CD14-positive monocyte (primary cell): ENCODE measurements at regions not wholly inside any gene's neighbourhood (a gene's known extent, or its start where the extent isn't known, plus 50 kb on each side); places are given as distances from the start of the nearest gene placed in this dataset.

Experiments
- DNase-seq, 3 donors: peaks; one replicate each; pipeline ENCODE4 v3.0.0-alpha.2; 2011 to 2022
- H2AFZ ChIP-seq: 2 replicates; pipeline ENCODE4 v1.6.0; 2012; ENCODE audit warnings: mild to moderate bottlenecking, low read depth, low read length, inconsistent platforms; ENCODE audit not compliant: insufficient read depth, poor library complexity, severe bottlenecking
- H3K27ac ChIP-seq, 2 donors: 1 replicate in 1 of 2; 2 replicates in 1 of 2; pipeline ENCODE4 v1.5.1; 2012 to 2013; ENCODE audit warnings: low read length in 2 of 2, control low read depth in 1 of 2, inconsistent platforms in 1 of 2, low read depth in 1 of 2, mild to moderate bottlenecking in 1 of 2
- H3K27me3 ChIP-seq, 2 donors: one replicate each; pipeline versions ENCODE4 v1.6.0 to v1.6.1; 2011 to 2013; ENCODE audit warnings: low read length in 2 of 2; ENCODE audit not compliant: control insufficient read depth in 2 of 2, insufficient read depth in 2 of 2
- H3K36me3 ChIP-seq, 2 donors: replicated peaks in 1 of 2; 1 replicate in 1 of 2; 2 replicates in 1 of 2; pipeline versions ENCODE4 v1.5.1 to v1.6.1; 2012 to 2013; ENCODE audit warnings: low read length in 2 of 2, control low read depth in 1 of 2, inconsistent platforms in 1 of 2, mild to moderate bottlenecking in 1 of 2; ENCODE audit not compliant: insufficient read depth in 2 of 2, control insufficient read depth in 1 of 2
- H3K4me1 ChIP-seq, 2 donors: 1 replicate in 1 of 2; 2 replicates in 1 of 2; pipeline versions ENCODE4 v1.5.1 to v1.6.1; 2012 to 2013; ENCODE audit warnings: low read length in 2 of 2, control low read depth in 1 of 2, inconsistent platforms in 1 of 2, mild to moderate bottlenecking in 1 of 2, moderate library complexity in 1 of 2; ENCODE audit not compliant: insufficient read depth in 2 of 2, control insufficient read depth in 1 of 2
- H3K4me2 ChIP-seq: replicated peaks from 2 replicates; pipeline ENCODE3; 2012; ENCODE audit warnings: low read length, moderate library complexity, mild to moderate bottlenecking; ENCODE audit not compliant: poor library complexity, severe bottlenecking; ENCODE audit errors: extremely low read depth
- H3K4me3 ChIP-seq, 3 experiments: fragments of 200-600 bp in 1 of 3; sonication (generic) in 1 of 3; replicated peaks in 1 of 3; 1 replicate in 2 of 3; 2 replicates in 1 of 3; pipeline ENCODE4 v1.5.1; 2011 to 2013; ENCODE audit warnings: low read length in 3 of 3, mild to moderate bottlenecking in 3 of 3, control low read depth in 2 of 3, low read depth in 2 of 3, inconsistent platforms in 1 of 3, moderate library complexity in 1 of 3
- H3K79me2 ChIP-seq: 2 replicates; pipeline ENCODE4 v1.6.0; 2012; ENCODE audit warnings: mild to moderate bottlenecking, control low read depth, inconsistent platforms, low read length, moderate library complexity; ENCODE audit not compliant: insufficient read depth
- H3K9ac ChIP-seq: 2 replicates; pipeline ENCODE4 v1.6.0; 2017; ENCODE audit warnings: low read length, mild to moderate bottlenecking; ENCODE audit not compliant: insufficient read depth, poor library complexity, severe bottlenecking
- H3K9me3 ChIP-seq, 2 donors: replicated peaks in 1 of 2; 1 replicate in 1 of 2; 2 replicates in 1 of 2; pipeline versions ENCODE4 v1.5.1 to v1.6.1; 2012 to 2013; ENCODE audit warnings: low read length in 2 of 2, control low read depth in 1 of 2; ENCODE audit not compliant: control insufficient read depth in 1 of 2, insufficient read depth in 1 of 2
- H4K20me1 ChIP-seq: 2 replicates; pipeline ENCODE4 v1.6.0; 2012; ENCODE audit warnings: mild to moderate bottlenecking, low read length, control low read depth, moderate library complexity; ENCODE audit not compliant: insufficient read depth
- H3K27ac Mint-ChIP-seq, 7 donors: one replicate each; pipeline ENCODE4 v1.8.0; 2020; ENCODE audit warnings: mild to moderate bottlenecking in 7 of 7, mixed read lengths in 7 of 7, moderate library complexity in 6 of 7, inconsistent platforms in 2 of 7
- H3K27me3 Mint-ChIP-seq, 3 donors: one replicate each; pipeline ENCODE4 v1.8.0; 2021 to 2022; ENCODE audit warnings: low read depth in 3 of 3, mild to moderate bottlenecking in 3 of 3, mixed read lengths in 3 of 3, moderate library complexity in 3 of 3, inconsistent platforms in 1 of 3
- H3K36me3 Mint-ChIP-seq, 2 donors: one replicate each; pipeline ENCODE4 v1.8.0; 2020; ENCODE audit warnings: mixed read lengths in 2 of 2, inconsistent platforms in 1 of 2, mild to moderate bottlenecking in 1 of 2
- H3K4me1 Mint-ChIP-seq: one replicate; pipeline ENCODE4 v1.8.0; 2020; ENCODE audit warnings: mild to moderate bottlenecking, mixed read lengths
- H3K4me3 Mint-ChIP-seq, 2 donors: one replicate each; pipeline ENCODE4 v1.8.0; 2020; ENCODE audit warnings: mild to moderate bottlenecking in 2 of 2, mixed read lengths in 2 of 2, moderate library complexity in 1 of 2
- H3K9me3 Mint-ChIP-seq, 7 donors: one replicate each; pipeline ENCODE4 v1.8.0; 2020 to 2022; ENCODE audit warnings: mixed read lengths in 7 of 7, mild to moderate bottlenecking in 6 of 7, moderate library complexity in 6 of 7, inconsistent platforms in 2 of 7
- CTCF ChIP-seq: fragments of 200-600 bp; IDR thresholded peaks from one replicate; pipeline ENCODE4 v1.8.0; 2022; ENCODE audit warnings: antibody characterized with exemption, mild to moderate bottlenecking
- WGBS: methylation state at CpG from one replicate; pipeline ENCODE4 v1.1.5; 2013; ENCODE audit warnings: missing lambda C conversion rate; ENCODE audit not compliant: insufficient coverage; 5-methylcytosine and 5-hydroxymethylcytosine counted together
- intact Hi-C, 2 donors: fragments of 100-400 bp; cut with micrococcal nuclease; formaldehyde crosslinking; loops; one replicate each; pipeline versions ENCODE4 v1.15.0 to v1.15.1; 2023

GRCh38 chrX:148333989-148334388 lies 166.4 kb upstream of the AFF2 start:
- peaks cover 0 to 2% (median 0%) of the 10 kb centered on the region in 3 donors for H3K27me3 Mint-ChIP-seq
- H3K9me3 Mint-ChIP-seq: peaks cover 0 to 7% (median 0%) of the 10 kb centered on the region in 7 donors
- Histone ChIP-seq H3K9ac (no peak overlapping the region), H3K36me3 (no peaks in the 10 kb centered on the region), H3K79me2 (no peaks in the 10 kb centered on the region), H3K27me3 (no peaks in the 10 kb centered on the region), H3K4me3 (no peak overlapping the region), H3K4me1 (peaks cover 0 to 6% of the 10 kb centered on the region in 2 donors), H4K20me1 (no peaks in the 10 kb centered on the region), H3K27ac (no peak overlapping the region), H3K4me2 (no peak overlapping the region), H2AFZ (no peak overlapping the region), H3K9me3 (no peaks in the 10 kb centered on the region)
- DNase-seq: peak in 1 of 3 donors; percentile 5
- no peak overlapping the region for H3K4me3 Mint-ChIP-seq
- H3K27ac Mint-ChIP-seq: peak overlapping the region in 1 of 7 donors; percentile 74
- TF ChIP-seq CTCF: no peak
- no peaks in the 10 kb centered on the region for H3K36me3 Mint-ChIP-seq
- WGBS: no CpG with 5 or more reads among the region's 1 CpG
- intact Hi-C loops: no loop called here
- H3K4me1 Mint-ChIP-seq: peaks cover 14% of the 10 kb centered on the region

GRCh38 chrX:148337873-148338272 lies 162.5 kb upstream of the AFF2 start:
- Histone ChIP-seq H3K9me3 (no peaks in the 10 kb centered on the region), H3K9ac (no peak overlapping the region), H3K4me1 (peaks cover 0 to 6% of the 10 kb centered on the region in 2 donors), H2AFZ (no peak overlapping the region), H3K27me3 (no peaks in the 10 kb centered on the region), H3K4me3 (no peak overlapping the region), H3K4me2 (no peak overlapping the region), H4K20me1 (no peaks in the 10 kb centered on the region), H3K79me2 (no peaks in the 10 kb centered on the region), H3K36me3 (no peaks in the 10 kb centered on the region), H3K27ac (no peak overlapping the region)
- Mint-ChIP-seq H3K36me3 (no peaks in the 10 kb centered on the region), H3K4me1 (peaks cover 14% of the 10 kb centered on the region), H3K27ac (no peak overlapping the region), H3K9me3 (peaks cover 0 to 8% (median 2%) of the 10 kb centered on the region in 7 donors), H3K27me3 (peaks cover 0 to 2% (median 0%) of the 10 kb centered on the region in 3 donors), H3K4me3 (no peak overlapping the region)
- WGBS: no CpG with 5 or more reads among the region's 4 CpGs
- intact Hi-C loops: no loop called here
- DNase-seq: no peak
- TF ChIP-seq CTCF: no peak
